Testis (tissue), 2 donors: ENCODE measurements at regions not wholly inside any gene's neighbourhood (a gene's known extent, or its start where the extent isn't known, plus 50 kb on each side); places are given as distances from the start of the nearest gene placed in this dataset.

ENCODE experiments used
- DNase-seq: peaks from one replicate; pipeline ENCODE4 v3.0.0-alpha.2; 2019
- H3K27ac ChIP-seq, 2 donors: fragments of 200-600 bp; sonication (generic); one replicate each; pipeline ENCODE4 v1.5.1; 2019
- H3K27me3 ChIP-seq: fragments of 200-600 bp; sonication (generic); one replicate; pipeline ENCODE4 v1.5.1; 2019
- H3K36me3 ChIP-seq: fragments of 200-600 bp; sonication (generic); one replicate; pipeline ENCODE4 v1.5.1; 2017; ENCODE audit warnings: low read depth; ENCODE audit errors: missing control alignments
- H3K4me1 ChIP-seq: fragments of 200-600 bp; sonication (generic); one replicate; pipeline ENCODE4 v1.5.1; 2019
- H3K4me3 ChIP-seq, 2 donors: fragments of 200-600 bp; sonication (generic); one replicate each; pipeline ENCODE4 v1.5.1; 2017 to 2019
- H3K9me3 ChIP-seq: fragments of 200-600 bp; sonication (generic); one replicate; pipeline ENCODE4 v1.5.1; 2017
- POLR2A ChIP-seq: fragments of 450-650 bp; IDR thresholded peaks from one replicate; pipeline ENCODE4 v1.6.1; 2017; ENCODE audit warnings: antibody characterized with exemption, mild to moderate bottlenecking, moderate library complexity
- WGBS, 2 donors: methylation state at CpG; one replicate each; pipeline ENCODE4 v1.1.5; 2018; 5-methylcytosine and 5-hydroxymethylcytosine counted together
- intact Hi-C: fragments of 100-400 bp; cut with DNase I; formaldehyde crosslinking; loops from one replicate; pipeline ENCODE4 v1.15.1; 2023; ENCODE audit warnings: low total_unique reads
- TF ChIP-seq, protein P1 (sequence below), 3 experiments: fragments of 450-650 bp in 2 of 3; fragments of 200-600 bp in 1 of 3; sonication (generic) in 1 of 3; IDR thresholded peaks; one replicate each; pipeline ENCODE4 v1.5.1; 2016 to 2019; ENCODE audit warnings: antibody characterized with exemption in 3 of 3, mild to moderate bottlenecking in 2 of 3, moderate library complexity in 1 of 3

DNA sequence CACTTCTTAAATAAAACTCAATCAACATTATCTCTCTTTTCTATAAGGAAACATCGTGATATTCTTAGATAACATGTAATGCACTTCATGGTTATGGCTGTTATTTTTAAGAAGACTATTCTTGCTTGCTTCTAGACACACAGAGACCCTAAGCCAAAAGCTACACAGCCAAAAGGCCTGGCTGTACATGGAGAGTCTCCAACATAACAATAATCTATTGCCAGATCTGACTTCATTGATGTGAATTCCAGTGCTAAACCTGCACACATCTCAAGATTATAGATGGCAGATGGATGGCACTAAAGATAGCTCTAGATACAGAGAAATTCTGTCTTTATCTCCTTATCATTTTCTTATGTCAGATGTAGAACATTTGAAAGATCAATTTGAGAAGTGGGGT, 811.6 kb upstream of the ZNF608 start:
- DNase-seq, result no peak

DNA sequence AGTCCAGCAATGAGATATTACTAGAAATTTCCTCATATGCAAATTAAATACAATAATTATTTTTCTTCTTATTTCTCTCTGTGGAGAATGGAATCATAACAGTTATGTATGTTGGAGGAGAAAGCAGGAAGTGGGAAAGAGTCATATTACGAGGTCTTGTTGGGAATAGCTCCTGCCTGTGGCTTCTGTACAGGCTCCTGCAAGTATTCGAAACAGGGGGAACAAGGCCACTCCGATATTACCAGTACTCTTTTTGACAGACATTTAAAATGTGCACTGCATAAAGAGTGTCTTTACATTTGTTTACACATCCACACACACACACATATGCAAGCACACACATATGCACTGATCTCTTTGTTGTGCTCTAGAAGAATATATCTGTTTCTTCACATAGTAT, 812.0 kb upstream of the ZNF608 start:
- Histone ChIP-seq H3K27me3 (no peaks in the 10 kb centered on the region), H3K27ac (no peak overlapping the region), H3K4me3 (no peak overlapping the region), H3K4me1 (no peaks in the 10 kb centered on the region), H3K36me3 (no peaks in the 10 kb centered on the region), H3K9me3 (no peaks in the 10 kb centered on the region)
- intact Hi-C loops, result no loop called here
- no peak for DNase-seq
- TF ChIP-seq, protein P1, sequence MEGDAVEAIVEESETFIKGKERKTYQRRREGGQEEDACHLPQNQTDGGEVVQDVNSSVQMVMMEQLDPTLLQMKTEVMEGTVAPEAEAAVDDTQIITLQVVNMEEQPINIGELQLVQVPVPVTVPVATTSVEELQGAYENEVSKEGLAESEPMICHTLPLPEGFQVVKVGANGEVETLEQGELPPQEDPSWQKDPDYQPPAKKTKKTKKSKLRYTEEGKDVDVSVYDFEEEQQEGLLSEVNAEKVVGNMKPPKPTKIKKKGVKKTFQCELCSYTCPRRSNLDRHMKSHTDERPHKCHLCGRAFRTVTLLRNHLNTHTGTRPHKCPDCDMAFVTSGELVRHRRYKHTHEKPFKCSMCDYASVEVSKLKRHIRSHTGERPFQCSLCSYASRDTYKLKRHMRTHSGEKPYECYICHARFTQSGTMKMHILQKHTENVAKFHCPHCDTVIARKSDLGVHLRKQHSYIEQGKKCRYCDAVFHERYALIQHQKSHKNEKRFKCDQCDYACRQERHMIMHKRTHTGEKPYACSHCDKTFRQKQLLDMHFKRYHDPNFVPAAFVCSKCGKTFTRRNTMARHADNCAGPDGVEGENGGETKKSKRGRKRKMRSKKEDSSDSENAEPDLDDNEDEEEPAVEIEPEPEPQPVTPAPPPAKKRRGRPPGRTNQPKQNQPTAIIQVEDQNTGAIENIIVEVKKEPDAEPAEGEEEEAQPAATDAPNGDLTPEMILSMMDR (IDR thresholded peaks at IDR 0.05), result no peak
- no peak for TF ChIP-seq POLR2A
- WGBS, 2 donors, result 85 to 87% methylated on average over 3 of the region's 3 CpGs

More for the DNA sequence above, 811.6 kb upstream of the ZNF608 start:
- no peaks in the 10 kb centered on the region for H3K9me3 ChIP-seq
- H3K36me3 ChIP-seq, result no peaks in the 10 kb centered on the region
- WGBS, 2 donors, result 91 to 95% methylated on average over 1 of the region's 1 CpG
- H3K27ac ChIP-seq, result no peak overlapping the region
- intact Hi-C loops, result no loop called here
- H3K4me3 ChIP-seq, result no peak overlapping the region
- no peaks in the 10 kb centered on the region for H3K27me3 ChIP-seq
- TF ChIP-seq POLR2A, result no peak
- TF ChIP-seq, protein P1 (IDR thresholded peaks at IDR 0.05), result no peak
- H3K4me1 ChIP-seq, result no peaks in the 10 kb centered on the region

DNA sequence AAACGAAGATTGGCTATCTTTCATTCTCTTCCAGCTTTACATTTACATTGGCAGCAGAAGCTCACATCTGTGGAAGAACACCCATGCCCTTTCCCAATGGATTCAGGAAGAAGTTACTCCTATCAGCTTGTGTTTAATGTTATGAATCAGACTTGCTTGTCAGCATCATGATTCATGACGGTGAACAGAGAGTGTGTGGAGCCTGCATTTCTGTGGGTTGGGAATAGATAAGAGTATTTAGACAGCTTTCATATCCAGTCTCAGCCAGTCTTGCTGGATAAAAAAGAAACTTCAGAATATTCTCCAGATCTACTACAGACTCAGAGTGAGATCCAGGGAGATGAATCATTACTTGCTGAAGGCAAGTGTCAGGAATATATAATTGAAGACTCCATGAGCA, 812.9 kb upstream of the ZNF608 start:
- H3K27ac ChIP-seq, result no peak overlapping the region
- no peak overlapping the region for H3K4me3 ChIP-seq
- 63 to 65% methylated on average over 2 of the region's 2 CpGs for WGBS, 2 donors
- DNase-seq, result no peak
- H3K9me3 ChIP-seq, result no peaks in the 10 kb centered on the region
- no peaks in the 10 kb centered on the region for H3K4me1 ChIP-seq
- TF ChIP-seq, protein P1 (IDR thresholded peaks at IDR 0.05), result no peak
- TF ChIP-seq POLR2A, result no peak
- intact Hi-C loops, result no loop called here
- no peaks in the 10 kb centered on the region for H3K36me3 ChIP-seq
- H3K27me3 ChIP-seq, result no peaks in the 10 kb centered on the region

DNA sequence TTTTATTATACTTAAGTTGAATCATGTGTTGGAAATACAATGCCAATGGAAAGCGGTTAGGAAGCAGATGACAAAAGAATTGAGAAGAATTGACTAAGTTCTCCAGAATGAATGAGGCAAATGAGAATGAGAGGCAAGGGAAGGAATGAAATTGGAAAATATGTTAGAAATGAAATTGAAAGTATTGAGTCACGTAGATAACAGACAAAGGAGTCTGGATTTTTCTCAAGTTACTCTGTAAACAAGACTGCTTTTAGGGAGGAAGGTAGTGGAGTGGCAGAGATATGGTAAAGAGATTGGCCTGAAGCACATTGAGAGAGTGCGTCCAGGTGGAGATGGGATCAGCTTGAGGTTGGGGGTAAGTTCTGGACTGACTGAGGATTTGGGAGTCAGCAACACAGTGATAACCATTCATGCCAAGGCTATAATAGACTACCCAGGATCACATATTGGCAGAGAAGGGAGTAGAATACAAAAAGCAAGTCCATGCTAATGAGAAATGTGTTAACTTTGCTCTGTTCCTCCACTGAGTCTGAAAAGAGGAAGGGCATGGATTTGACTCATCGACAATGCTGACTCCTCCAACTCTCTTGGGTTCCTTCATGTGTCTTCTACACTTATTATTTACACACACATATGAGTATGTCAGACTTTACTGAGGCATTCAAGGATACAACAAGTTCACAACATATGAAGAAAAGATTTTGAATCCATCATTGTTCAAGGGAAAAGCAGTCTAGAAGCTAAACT, 814.2 kb upstream of the ZNF608 start:
- WGBS, 2 donors, result 92 to 93% methylated on average over 4 of the region's 4 CpGs
- no peak for TF ChIP-seq POLR2A
- TF ChIP-seq, protein P1 (IDR thresholded peaks at IDR 0.05), result no peak
- intact Hi-C loops, result no loop called here
- Histone ChIP-seq H3K27me3 (no peaks in the 10 kb centered on the region), H3K4me3 (no peak overlapping the region), H3K9me3 (no peaks in the 10 kb centered on the region), H3K36me3 (no peaks in the 10 kb centered on the region), H3K4me1 (no peaks in the 10 kb centered on the region), H3K27ac (no peak overlapping the region)
- DNase-seq, result no peak
